ENCODE measurements at regions not wholly inside any gene's neighbourhood (a gene's known extent, or its start where the extent isn't known, plus 50 kb on each side); places are given as distances from the start of the nearest gene placed in this dataset.

DNA sequence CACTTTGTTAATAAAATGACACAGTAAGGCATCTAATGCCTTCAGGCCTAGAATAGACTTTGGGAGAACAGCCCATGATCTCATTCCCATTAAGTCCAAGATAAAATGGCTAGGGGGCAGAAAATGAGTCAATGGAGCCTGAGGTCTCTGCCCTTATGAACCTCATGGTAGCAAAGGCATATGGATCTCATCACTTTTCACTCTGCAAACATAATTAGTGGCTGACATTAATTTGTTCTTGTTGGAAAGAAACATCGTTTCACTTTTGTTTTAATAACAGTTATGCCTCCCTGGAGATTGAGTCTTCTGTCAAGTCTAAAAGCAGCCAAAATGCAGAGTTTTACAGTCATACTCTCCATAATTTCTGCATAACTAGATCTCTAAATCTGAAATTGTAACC, 111.8 kb upstream of the API5 start:
- DNase-seq, result no peak

DNA sequence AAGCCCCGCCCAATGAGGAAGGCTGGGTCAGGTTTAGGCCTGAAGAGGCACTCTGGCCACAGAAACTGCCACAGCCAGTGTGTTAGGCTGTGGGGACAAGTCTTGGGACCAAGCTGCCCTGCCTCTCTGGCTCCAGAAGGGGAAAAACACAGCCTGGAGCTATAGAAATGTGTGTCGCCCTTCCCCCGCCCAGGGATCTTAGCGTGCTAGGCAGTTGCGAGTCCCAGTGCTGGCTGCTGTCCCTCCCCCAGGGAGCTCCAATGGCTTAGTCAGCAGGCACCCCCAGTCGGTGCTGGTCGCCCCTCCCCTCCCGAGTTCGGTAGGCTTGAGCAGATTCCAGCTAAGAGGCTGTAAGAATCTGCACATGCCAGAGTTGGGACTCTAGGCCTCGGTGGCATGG, 99.5 kb upstream of the API5 start:
- DNase-seq, result no peak

DNA sequence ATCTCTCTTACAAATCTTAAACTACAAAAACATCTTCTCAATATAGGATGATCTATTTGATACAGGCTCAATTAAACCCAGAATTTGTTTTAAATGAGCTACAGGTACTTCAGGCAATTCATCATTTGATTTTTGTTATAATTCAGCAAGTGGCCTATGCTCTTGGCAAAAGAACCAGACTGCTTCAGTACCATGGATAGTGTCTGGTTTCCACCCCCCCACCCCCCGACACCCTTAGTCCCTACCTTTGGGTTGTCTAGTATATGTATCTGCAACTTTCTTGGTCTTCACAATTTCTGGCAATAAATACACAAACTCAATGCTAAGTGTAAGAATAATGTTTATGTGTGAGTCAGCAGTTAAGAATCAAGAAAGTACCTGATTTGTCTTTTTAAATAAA, 97.3 kb upstream of the API5 start:
- no peak for DNase-seq

DNA sequence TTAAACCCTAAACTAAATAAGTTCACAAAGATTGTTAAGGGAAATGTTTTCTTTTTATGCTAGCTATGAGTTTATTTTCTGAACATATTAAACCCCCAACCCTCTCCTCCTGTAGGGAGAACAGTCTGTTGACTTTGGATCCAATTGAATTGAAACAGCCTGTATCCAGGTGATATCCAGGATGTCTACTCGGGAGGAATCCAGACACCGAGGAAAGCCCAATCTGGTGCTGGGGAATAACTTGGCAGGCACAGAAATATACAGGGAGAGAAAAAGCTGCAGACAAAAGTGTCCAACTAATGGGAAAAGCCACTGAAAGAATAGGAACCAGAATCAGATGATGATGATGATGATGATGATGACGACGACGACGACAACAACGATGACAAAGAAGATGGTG, 93.9 kb upstream of the API5 start:
- no peak for DNase-seq

DNA sequence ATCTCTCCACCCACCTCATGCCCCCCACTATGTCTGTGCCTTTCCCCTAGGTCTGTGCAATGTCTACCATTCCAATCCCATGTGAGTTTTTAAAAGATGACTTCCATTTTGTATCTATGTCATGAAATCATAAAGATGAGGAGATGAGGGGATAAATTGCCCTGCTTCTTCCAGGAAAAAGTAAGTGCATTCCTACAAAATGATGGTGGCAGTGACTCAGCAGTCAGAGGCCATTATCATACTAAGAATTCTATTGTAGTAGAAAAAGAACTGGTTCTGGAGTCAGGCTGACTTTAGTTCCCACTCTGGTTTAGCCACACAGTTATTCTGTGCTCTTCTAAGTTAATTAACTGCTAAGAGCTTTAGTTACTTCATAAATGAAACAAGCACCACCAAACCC, 89.6 kb upstream of the API5 start:
- no peak for DNase-seq

DNA sequence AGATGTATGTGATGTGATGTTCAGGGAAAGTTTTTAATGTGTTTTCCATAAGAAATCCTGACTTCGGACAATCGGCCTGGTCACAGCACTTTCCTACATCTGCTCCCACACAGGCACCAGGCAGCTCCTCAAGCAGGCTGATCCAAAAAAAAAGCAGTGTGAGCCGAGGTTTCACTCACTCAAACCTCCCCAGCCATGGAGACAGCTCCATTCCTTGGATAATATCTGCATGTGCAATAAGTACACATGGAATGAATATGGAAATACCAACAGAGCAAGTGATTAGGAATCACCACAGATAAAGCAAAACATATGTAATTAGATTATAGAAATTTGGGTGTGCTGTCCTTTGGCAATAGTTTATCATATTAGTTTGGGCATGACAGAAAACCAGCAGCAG, 88.8 kb upstream of the API5 start:
- no peak for DNase-seq

DNA sequence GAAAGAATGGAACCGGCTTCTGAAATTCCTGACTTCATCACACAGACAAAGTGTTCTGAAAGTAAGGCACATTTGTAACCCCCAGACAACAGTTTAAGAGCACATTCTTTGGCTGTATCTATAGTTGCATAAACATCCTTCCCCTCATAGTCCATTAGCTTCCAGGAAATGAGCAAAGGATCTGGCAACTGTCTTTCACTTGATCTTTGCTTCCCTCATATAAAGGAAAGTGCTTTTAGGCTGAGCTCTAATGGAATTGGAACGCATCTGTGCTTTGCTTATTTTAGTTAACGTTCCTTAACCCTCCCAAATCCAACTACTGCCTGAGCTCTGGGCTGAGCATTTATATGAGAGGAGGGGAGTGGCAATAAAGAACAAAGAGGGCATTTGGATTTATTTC, 76.9 kb upstream of the API5 start:
- DNase-seq, result no peak

DNA sequence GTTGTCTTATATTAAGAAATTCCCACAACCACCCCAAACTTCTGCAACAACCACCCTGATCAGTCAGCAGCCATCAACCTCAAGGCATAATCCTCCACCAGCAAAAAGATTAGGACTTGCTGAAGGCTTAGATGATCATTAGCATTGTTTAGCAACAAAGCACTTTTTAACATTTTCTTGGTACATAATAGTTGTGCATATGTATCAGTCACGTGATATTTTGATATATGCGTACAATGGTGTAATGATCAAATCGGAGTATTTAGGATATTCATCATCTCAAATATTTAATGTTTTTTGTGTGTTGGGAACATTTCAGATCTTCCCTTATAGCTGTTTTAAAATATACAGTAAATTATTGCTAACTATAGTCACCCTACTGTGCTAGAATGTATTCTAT, 73.5 kb upstream of the API5 start:
- no peak for DNase-seq

DNA sequence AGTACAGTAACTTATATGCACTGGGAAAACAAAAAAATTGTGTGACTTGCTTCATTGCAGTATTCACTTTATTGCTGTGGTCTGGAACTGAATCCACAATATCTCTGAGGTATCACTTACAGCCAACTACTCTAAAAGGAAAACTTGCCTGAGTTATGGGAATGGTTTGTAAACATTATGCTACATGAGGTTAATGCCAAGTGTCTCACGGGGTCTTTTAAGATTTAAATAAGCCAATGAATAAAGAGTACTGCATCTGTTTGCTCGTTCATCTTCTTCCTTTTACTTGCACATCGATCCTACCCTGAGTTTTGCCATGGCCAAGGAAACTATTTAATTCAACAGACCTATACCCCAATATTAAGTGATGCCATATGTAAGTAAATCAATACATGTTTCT, 72.0 kb upstream of the API5 start:
- no peak for DNase-seq

DNA sequence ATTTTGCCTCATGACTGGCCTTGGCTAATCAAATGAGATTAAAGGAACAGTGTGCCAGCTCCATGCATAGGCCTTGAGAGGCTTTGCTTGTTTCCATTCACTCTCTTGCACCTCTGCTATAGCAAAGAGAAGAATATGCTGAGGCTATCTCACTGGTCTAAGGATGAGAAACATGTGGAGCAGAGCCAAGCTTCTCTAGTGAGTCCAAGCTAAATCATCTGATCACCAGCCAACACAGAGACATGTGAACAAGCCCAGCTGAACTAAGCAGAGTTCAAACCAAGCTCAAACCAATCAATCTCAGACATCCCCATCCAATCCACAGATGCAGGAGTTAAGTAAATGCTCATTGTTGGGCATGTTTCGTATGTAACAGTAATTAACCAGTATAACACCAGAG, 69.4 kb upstream of the API5 start:
- DNase-seq, result no peak

DNA sequence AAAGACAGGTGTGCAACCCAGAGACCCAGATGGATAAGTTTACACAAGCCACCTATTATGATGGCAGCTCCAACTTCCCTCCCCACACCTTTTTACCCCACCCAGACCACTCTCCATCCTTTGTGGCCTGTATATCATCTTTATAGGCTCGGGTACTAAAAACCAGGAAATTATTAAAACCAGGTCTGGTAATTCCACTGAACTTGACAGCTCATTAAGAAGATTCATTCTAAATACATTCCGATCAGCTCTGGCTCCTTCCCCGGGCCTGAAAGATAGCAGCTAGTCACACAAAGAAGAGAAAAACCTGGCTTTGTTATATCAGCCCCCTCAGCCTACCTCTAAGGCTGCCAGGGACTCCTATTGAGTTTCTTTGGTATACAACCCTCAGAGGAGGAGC, 67.9 kb upstream of the API5 start:
- DNase-seq, result no peak

DNA sequence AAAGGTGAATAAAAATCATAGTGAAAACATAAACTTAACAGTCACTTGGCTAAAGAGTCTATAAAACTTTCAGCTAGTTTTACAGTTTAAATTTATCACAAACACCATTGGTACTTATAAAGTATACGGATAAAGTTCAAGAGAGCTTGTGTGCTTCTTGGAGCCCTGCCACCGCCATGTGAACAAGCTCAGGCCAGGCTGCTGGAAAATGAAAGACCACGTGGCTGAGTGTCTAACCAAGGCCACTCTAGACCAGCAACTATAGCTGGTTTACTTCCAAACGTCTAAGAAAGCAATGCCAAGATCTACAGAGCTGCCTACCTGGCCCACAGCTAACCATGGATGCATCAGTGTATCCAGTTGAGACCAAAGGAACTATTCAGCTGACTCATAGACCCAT, 66.3 kb upstream of the API5 start:
- no peak for DNase-seq

DNA sequence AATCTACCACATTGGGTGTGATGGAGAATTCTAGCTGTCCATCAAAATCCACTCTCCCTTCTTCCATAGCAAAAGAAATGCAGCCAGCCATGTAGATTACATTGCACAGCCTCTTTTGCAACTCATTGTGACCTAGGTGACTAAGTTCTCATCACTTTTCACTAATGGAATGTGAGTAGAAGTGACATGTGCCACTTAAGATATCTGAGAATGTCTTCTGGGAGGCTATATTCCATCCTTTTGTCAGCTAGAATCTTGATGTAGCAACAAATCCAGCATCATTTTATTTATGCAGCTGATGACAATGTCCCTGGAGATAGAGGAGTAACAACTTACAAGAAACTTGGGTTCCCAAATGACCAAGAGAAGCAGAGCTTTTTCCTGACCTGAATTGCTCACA, 61.5 kb upstream of the API5 start:
- no peak for DNase-seq

DNA sequence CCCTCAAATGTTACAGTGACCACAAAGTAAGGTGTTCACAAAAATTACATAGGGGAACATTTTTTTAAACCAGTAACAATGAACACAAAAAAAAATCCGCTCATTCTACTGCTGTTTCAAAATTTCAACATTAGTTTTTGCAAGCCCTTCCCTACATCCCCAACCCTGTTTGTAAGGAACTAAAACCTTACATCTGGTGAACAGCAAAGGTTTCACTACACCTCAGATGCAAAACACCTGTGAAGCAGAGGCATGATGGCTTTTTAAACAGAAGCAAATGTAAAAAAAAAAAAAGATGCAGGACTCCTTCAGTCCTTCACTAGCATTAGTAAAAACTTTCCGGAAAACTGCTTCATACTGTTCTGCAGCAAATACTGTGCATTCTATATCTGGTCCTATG, 50.0 kb upstream of the API5 start:
- no peak for DNase-seq
